DMS53 (cell line): ENCODE measurements at regions not wholly inside any gene's neighbourhood (a gene's known extent, or its start where the extent isn't known, plus 50 kb on each side); places are given as distances from the start of the nearest gene placed in this dataset.
"Not testable (repeated sequence)": the region's sequence is repeated elsewhere in the genome, so short reads cannot be mapped to it uniquely, and the experiment has no call there.

Experiments used
- DNase-seq: peaks from one replicate; lab custom pipeline; 2025; lab: John Stamatoyannopoulos, UW

DNA sequence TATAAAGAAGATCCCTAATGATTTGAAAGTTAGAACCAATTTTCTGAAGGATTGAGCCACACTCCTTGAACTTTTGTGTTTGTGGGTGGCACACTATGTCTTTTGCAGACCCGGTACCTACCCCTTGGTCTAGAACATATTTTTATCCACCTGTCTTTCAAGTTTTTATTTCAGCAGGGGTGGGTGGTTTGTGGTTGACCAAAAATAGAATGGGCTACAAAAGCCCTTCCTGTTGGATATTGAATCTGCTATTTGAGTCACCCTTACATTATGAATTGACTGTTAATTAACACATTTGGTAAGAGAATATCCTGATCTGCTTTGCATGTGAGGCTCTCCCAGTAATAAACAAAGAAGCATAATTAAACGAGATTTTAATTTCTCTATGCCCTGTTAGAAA, 401.2 kb downstream of the POTEH start:
- not testable (repeated sequence) for DNase-seq

DNA sequence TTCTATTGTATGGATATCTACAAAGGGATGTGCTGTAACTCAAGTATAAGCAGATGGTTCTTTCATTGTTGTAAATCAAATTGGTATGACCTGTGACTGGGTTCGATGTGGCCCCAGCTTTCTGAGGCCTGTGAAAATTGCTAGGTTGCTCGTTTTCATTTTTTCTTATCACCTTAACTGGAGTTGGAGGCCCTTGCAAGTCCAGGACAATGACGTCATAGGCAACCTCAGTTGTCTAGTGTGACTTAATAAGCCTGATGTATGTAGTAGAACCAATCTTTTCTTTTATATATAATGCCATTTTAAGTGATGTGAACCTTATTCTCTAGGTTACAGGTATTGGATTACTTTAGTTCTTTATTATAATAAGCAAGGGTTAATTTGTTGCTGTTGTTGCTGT, 415.3 kb downstream of the POTEH start:
- DNase-seq, result not testable (repeated sequence)

DNA sequence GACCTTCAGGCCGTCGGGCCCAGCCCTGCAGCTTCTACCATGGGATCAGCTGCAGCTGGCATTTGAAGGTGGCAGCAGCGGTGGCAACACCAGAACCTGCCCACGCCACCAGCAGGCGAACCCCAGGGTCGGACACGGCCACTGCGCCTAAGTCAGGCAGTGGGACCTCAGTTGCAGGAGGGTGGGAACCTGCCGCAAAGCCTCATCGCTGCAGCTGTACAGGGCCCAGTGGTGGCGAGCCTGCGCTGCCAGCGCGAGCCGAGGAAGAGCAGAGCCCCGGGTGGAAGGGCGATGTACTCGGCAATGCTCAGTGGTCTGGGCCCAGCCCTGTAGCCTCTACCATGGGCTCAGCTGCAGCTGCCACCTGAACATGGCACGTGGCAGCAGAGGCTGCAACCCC, 441.6 kb downstream of the POTEH start:
- DNase-seq, result not testable (repeated sequence)

DNA sequence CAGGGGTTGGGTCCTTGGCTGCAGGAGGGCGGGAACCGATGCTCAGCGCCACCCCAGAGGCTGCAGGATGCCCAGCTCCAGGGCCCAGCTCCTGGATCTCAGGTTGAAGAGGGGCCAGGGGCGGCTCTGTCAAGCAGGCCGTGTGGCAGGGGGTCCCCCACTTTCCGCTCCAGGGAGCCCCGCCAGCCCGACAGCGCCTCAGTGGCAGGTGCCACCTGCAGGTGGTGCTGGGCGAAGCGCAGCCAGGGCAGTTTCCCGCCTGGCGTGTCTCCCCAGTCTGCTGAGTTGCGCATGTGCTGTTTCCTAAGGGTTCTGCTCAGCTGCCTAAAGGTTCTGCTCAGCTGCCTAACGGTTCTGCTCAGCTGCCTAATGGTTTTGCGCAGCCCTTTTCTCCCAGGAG, 442.1 kb downstream of the POTEH start:
- no peak for DNase-seq

DNA sequence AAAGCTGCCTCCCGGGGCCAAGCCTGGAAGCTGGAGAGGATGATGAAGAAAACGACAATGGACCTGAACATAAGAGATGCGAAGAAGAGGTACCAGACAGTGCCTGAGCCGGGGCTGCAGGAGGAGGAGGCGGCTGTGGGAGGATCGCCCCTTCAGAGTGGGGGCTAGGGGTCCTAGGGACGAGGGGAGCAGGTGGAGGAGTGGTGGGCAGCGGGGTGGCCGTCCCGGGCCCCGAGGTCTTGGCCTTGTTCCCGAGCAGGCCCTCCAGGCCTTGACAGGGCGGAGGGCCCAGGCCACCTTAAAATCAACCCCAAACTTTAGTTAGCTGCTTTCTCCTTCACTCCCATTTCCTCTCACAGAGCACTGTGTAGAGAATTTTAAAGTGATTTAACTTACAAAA, 442.8 kb downstream of the POTEH start:
- not testable (repeated sequence) for DNase-seq

DNA sequence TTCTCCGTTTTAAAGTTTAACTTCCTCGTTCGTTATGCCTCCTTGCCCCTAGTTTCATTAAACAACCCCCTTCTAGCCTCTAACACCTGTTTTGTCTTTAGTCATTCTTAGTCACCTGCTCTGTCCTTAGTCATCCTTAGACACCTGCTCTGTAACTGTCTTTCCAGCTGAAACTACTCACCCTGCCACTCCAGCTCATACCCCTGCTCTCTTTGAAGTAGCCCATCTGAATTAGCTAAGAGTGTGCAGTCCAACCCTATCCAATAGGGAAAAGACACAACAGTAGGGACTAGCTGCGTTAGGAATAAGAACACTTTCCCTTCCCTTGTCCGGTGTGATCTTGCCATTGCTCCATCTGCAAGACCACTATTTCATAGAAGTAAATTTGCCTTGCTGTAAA, 446.5 kb downstream of the CCT8L2 start:
- peak; percentile 10 for DNase-seq

DNA sequence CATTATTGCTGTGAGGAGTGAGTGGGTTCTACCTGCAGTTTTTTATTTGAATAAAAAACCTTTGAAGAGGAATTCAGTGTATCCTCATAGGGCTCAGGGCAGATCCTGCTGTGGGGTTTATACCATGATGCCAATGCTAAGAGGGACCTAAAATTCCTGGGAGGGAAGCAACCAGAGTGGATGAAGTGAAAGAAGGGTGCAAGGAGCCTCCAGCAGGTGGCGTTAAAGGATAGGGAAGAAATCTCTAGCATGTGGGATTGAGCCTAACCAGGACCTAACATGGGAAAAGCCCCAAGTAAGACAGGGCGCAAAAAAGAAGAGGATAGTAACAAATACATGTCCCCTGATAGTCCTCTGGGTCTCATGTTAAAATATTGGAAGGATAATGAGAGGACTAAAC, 445.7 kb downstream of the CCT8L2 start:
- DNase-seq, result peak; percentile 51

DNA sequence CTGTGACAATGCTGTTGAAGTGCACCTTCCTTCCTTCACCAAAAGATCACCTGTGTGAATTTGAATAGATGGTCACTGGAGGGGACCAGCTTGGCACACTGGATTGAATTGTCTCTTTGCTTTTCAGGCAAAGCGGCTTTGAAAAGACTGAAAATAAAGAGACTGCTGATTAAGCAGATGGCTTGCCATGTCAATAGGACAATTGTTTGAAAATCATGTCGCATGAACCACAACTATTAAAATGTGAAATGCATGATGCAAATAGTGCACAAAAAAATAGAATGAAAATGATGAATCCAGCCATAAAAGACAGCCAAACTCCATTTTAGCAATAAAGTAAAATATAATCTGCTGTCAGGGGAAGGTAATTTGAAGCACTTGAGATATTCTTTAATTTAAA, 415.3 kb downstream of the CCT8L2 start:
- DNase-seq, result not testable (repeated sequence)

DNA sequence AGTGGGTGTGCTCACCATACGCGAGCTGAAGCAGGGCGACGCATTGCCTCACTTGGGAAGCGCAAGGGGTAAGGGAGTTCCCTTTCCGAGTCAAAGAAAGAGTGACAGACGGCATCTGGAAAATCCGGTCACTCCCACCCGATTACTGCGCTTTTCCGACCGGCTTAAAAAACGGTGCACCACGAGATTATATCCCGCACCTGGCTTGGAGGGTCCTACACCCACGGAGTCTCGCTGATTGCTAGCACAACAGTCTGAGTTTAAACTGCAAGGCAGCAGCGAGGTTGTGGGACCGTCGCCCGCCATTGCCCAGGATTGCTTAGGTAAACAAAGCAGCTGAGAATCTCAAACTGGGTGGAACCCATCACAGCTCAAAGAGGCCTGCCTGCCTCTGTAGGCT, 408.7 kb downstream of the CCT8L2 start:
- DNase-seq, result not testable (repeated sequence)
